SU-DHL-6 (cell line): ENCODE measurements at regions not wholly inside any gene's neighbourhood (a gene's known extent, or its start where the extent isn't known, plus 50 kb on each side); places are given as distances from the start of the nearest gene placed in this dataset.

Experiments
- CTCF ChIP-seq: fragments of 200-600 bp; sonication (generic); IDR thresholded peaks from one replicate; pipeline ENCODE4 v1.5.1; 2017; ENCODE audit warnings: antibody characterized with exemption, mild to moderate bottlenecking, low read length, moderate library complexity; ENCODE audit not compliant: insufficient read depth, poor library complexity, severe bottlenecking
- EZH2phosphoT487 ChIP-seq: fragments of 200-600 bp; sonication (generic), shearing (Covaris generic); conservative IDR thresholded peaks from 2 replicates; pipeline ENCODE4 v1.6.1; 2018; ENCODE audit warnings: mild to moderate bottlenecking, antibody characterized with exemption, low read length, moderate library complexity, mixed read lengths

GRCh38 chr15:79492065-79492464, 59.9 kb downstream of the MINAR1 start:
- TF ChIP-seq CTCF (no peak), EZH2phosphoT487 (no peak)
